DND-41 (cell line): ENCODE measurements at regions not wholly inside any gene's neighbourhood (a gene's known extent, or its start where the extent isn't known, plus 50 kb on each side); places are given as distances from the start of the nearest gene placed in this dataset.

Source experiments
- CTCF ChIP-seq: IDR thresholded peaks from 2 replicates; pipeline ENCODE4 v1.5.1; 2012; ENCODE audit warnings: borderline replicate concordance, low read length, moderate library complexity, mild to moderate bottlenecking; ENCODE audit not compliant: poor library complexity, severe bottlenecking; ENCODE audit errors: extremely low read depth
- EZH2 ChIP-seq: IDR thresholded peaks from 3 replicates; pipeline ENCODE4 v1.6.1; 2012; ENCODE audit warnings: borderline replicate concordance, low read depth, mild to moderate bottlenecking, moderate library complexity, low read length, inconsistent platforms; ENCODE audit not compliant: severe bottlenecking

- TF ChIP-seq CTCF (no peak), EZH2 (no peak)
Observed at GRCh38 chr5:116953251-116953930, 378.8 kb upstream of the SEMA6A start.
